OCI-LY7 (cell line): ENCODE measurements at regions not wholly inside any gene's neighbourhood (a gene's known extent, or its start where the extent isn't known, plus 50 kb on each side); places are given as distances from the start of the nearest gene placed in this dataset.

Experiments
- BruUV-seq: library from RNA; stranded (reverse); fragments of 400-500 nt; replicated peaks from 2 replicates; lab custom pipeline; 2021; lab: Mats Ljungman, UMichigan
- CTCF ChIA-PET: fragments of 300-600 bp; sonication (Branson Sonifier 250); formaldehyde crosslinking; loops from one replicate; lab custom pipeline; 2022; ENCODE audit warnings: antibody characterized with exemption; ENCODE audit not compliant: unreplicated experiment; lab: Charles Lee
- POLR2A ChIA-PET: fragments of 300-600 bp; sonication (Branson Sonifier 250); formaldehyde crosslinking; loops from one replicate; lab custom pipeline; 2022; ENCODE audit warnings: antibody characterized with exemption; lab: Charles Lee
- DNase-seq: peaks from one replicate; pipeline ENCODE4 v3.0.0-alpha.2; 2015; ENCODE audit warnings: low spot score
- H2AFZ ChIP-seq: fragments of 200-600 bp; sonication (generic), shearing (Covaris generic); 2 replicates; pipeline ENCODE4 v1.6.1; 2014; ENCODE audit warnings: mild to moderate bottlenecking, antibody characterized with exemption, low read length, moderate library complexity
- H3K27ac ChIP-seq: fragments of 200-600 bp; sonication (generic); 2 replicates; pipeline ENCODE4 v1.5.1; 2014; ENCODE audit warnings: mixed run types, low read depth, mild to moderate bottlenecking, moderate library complexity, low read length, inconsistent platforms; ENCODE audit not compliant: poor library complexity, severe bottlenecking
- H3K36me3 ChIP-seq: fragments of 200-600 bp; sonication (generic); 2 replicates; pipeline ENCODE4 v1.6.1; 2014; ENCODE audit warnings: mild to moderate bottlenecking, antibody characterized with exemption, low read length, moderate library complexity, mixed read lengths; ENCODE audit not compliant: insufficient read depth
- H3K4me1 ChIP-seq: fragments of 200-600 bp; sonication (generic); 2 replicates; pipeline ENCODE4 v1.5.1; 2014; ENCODE audit warnings: mild to moderate bottlenecking, low read length; ENCODE audit not compliant: insufficient read depth, poor library complexity, severe bottlenecking
- H3K4me2 ChIP-seq: fragments of 200-600 bp; sonication (generic); 2 replicates; pipeline ENCODE4 v1.6.1; 2014; ENCODE audit warnings: mild to moderate bottlenecking, low read length
- H3K4me3 ChIP-seq: fragments of 200-600 bp; sonication (generic); 2 replicates; pipeline ENCODE4 v1.5.1; 2014; ENCODE audit warnings: mild to moderate bottlenecking, low read depth, low read length; ENCODE audit not compliant: poor library complexity, severe bottlenecking
- H3K79me2 ChIP-seq: fragments of 200-600 bp; sonication (generic); 2 replicates; pipeline ENCODE4 v1.6.1; 2016; ENCODE audit warnings: low read depth, mild to moderate bottlenecking, low read length, moderate library complexity, mixed read lengths; ENCODE audit not compliant: insufficient read depth
- H3K9me2 ChIP-seq: fragments of 200-600 bp; sonication (generic); 2 replicates; pipeline ENCODE4 v1.6.1; 2016; ENCODE audit warnings: mild to moderate bottlenecking, low read length, mixed read lengths; ENCODE audit not compliant: insufficient read depth
- H3K9me3 ChIP-seq: fragments of 200-600 bp; sonication (generic); 2 replicates; pipeline ENCODE4 v1.6.1; 2014; ENCODE audit warnings: mild to moderate bottlenecking, mixed run types, low read length, mixed read lengths
- H4K20me1 ChIP-seq: fragments of 200-600 bp; sonication (generic); 2 replicates; pipeline ENCODE4 v1.6.1; 2014; ENCODE audit warnings: mild to moderate bottlenecking, antibody characterized with exemption, low read length, moderate library complexity, mixed read lengths; ENCODE audit not compliant: insufficient read depth
- CTCF ChIP-seq: fragments of 200-600 bp; sonication (generic); conservative IDR thresholded peaks from 2 replicates; pipeline ENCODE4 v1.5.1; 2014; ENCODE audit warnings: mild to moderate bottlenecking, antibody characterized with exemption, low read length, moderate library complexity, mixed read lengths
- EZH2phosphoT487 ChIP-seq: fragments of 200-600 bp; sonication (generic); IDR thresholded peaks from 2 replicates; pipeline ENCODE4 v1.6.1; 2018; ENCODE audit warnings: low read depth, borderline replicate concordance, mild to moderate bottlenecking, mixed run types, antibody characterized with exemption, low read length, moderate library complexity, mixed read lengths
- intact Hi-C: fragments of 100-400 bp; cut with micrococcal nuclease; formaldehyde crosslinking; loops from one replicate; pipeline ENCODE4 v1.10.0; 2022; ENCODE audit not compliant: unreplicated experiment

- H3K4me2 ChIP-seq, result no peak overlapping the region
- no peaks in the 10 kb centered on the region for H3K9me3 ChIP-seq
- H3K79me2 ChIP-seq, result no peaks in the 10 kb centered on the region
- H3K9me2 ChIP-seq, result no peaks in the 10 kb centered on the region
- no peaks in the 10 kb centered on the region for H4K20me1 ChIP-seq
- no peak overlapping the region for H2AFZ ChIP-seq
- no peak for TF ChIP-seq CTCF
- CTCF ChIA-PET, result no interaction called here
- no peak for DNase-seq
- intact Hi-C loops, result no loop called here
- no peak overlapping the region for H3K27ac ChIP-seq
- no TSS peak for BruUV-seq
- H3K36me3 ChIP-seq, result no peaks in the 10 kb centered on the region
- no peak overlapping the region for H3K4me3 ChIP-seq
- H3K4me1 ChIP-seq, result no peaks in the 10 kb centered on the region
- POLR2A ChIA-PET, result no interaction called here
Observed at GRCh38 chr19:28289295-28290063, 923.5 kb downstream of the UQCRFS1 start.

- no peaks in the 10 kb centered on the region for H3K79me2 ChIP-seq
- no peaks in the 10 kb centered on the region for H3K36me3 ChIP-seq
- intact Hi-C loops, result no loop called here
- no peak for TF ChIP-seq CTCF
- no peaks in the 10 kb centered on the region for H3K4me1 ChIP-seq
- H3K27ac ChIP-seq, result no peak overlapping the region
- no peaks in the 10 kb centered on the region for H3K9me3 ChIP-seq
- DNase-seq, result no peak
- no peak overlapping the region for H3K4me3 ChIP-seq
- no peak overlapping the region for H3K4me2 ChIP-seq
- no peak overlapping the region for H2AFZ ChIP-seq
- POLR2A ChIA-PET, result interaction anchor here (0.7 kb wide), 1 partner anchor 11 kb away, joined by 3 read pairs; no protein-coding TSS in a partner anchor
- no peaks in the 10 kb centered on the region for H4K20me1 ChIP-seq
- no peaks in the 10 kb centered on the region for H3K9me2 ChIP-seq
- BruUV-seq, result no TSS peak
- CTCF ChIA-PET, result no interaction called here
Observed at GRCh38 chr19:28288572-28289264, 924.2 kb downstream of the UQCRFS1 start.

GRCh38 chr19:28285917-28286316, 927.0 kb downstream of the UQCRFS1 start:
- CTCF ChIA-PET, result no interaction called here
- Histone ChIP-seq H3K4me1 (no peaks in the 10 kb centered on the region), H3K9me2 (no peaks in the 10 kb centered on the region), H3K4me3 (no peak overlapping the region), H3K79me2 (no peaks in the 10 kb centered on the region), H2AFZ (no peak overlapping the region), H3K36me3 (no peaks in the 10 kb centered on the region), H3K9me3 (no peaks in the 10 kb centered on the region), H3K4me2 (no peak overlapping the region), H3K27ac (no peak overlapping the region), H4K20me1 (no peaks in the 10 kb centered on the region)
- intact Hi-C loops, result no loop called here
- no peak for DNase-seq
- BruUV-seq, result no TSS peak
- POLR2A ChIA-PET, result no interaction called here
- TF ChIP-seq CTCF, result no peak
- TF ChIP-seq EZH2phosphoT487, result no peak
